ENCODE measurements at regions not wholly inside any gene's neighbourhood (a gene's known extent, or its start where the extent isn't known, plus 50 kb on each side); places are given as distances from the start of the nearest gene placed in this dataset.

- TF ChIP-seq, protein P1, sequence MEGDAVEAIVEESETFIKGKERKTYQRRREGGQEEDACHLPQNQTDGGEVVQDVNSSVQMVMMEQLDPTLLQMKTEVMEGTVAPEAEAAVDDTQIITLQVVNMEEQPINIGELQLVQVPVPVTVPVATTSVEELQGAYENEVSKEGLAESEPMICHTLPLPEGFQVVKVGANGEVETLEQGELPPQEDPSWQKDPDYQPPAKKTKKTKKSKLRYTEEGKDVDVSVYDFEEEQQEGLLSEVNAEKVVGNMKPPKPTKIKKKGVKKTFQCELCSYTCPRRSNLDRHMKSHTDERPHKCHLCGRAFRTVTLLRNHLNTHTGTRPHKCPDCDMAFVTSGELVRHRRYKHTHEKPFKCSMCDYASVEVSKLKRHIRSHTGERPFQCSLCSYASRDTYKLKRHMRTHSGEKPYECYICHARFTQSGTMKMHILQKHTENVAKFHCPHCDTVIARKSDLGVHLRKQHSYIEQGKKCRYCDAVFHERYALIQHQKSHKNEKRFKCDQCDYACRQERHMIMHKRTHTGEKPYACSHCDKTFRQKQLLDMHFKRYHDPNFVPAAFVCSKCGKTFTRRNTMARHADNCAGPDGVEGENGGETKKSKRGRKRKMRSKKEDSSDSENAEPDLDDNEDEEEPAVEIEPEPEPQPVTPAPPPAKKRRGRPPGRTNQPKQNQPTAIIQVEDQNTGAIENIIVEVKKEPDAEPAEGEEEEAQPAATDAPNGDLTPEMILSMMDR (conservative IDR thresholded peaks at IDR 0.05; ENCODE audit: low read length): no peak
- TF ChIP-seq EZH2phosphoT487 (IDR thresholded peaks at IDR 0.05; ENCODE audit: borderline replicate concordance): no peak
Measured at GRCh38 chr11:128240546-128240945, 346.8 kb downstream of the ETS1 start.
